ENCODE measurements at regions not wholly inside any gene's neighbourhood (a gene's known extent, or its start where the extent isn't known, plus 50 kb on each side); places are given as distances from the start of the nearest gene placed in this dataset.

- Histone ChIP-seq H3K4me1 (no peaks in the 10 kb centered on the region), H3K36me3 (no peaks in the 10 kb centered on the region), H3K9me3 (peaks cover 0 to 33% of the 10 kb centered on the region in 2 donors), H3K4me3 (no peak overlapping the region), H3K27ac (no peak overlapping the region), H3K27me3 (no peaks in the 10 kb centered on the region)
- intact Hi-C loops (cut with DNase I): no loop called here
- no peak for DNase-seq
- no peak for ATAC-seq
- TF ChIP-seq CTCF (IDR thresholded peaks at IDR 0.05): no peak
These were observed 159.8 kb downstream of the FSCB start for GRCh38 chr14:44347316-44347715.

GRCh38 chr14:44341116-44341515, 166.0 kb downstream of the FSCB start:
- no peak for TF ChIP-seq CTCF (IDR thresholded peaks at IDR 0.05)
- Histone ChIP-seq H3K4me3 (no peak overlapping the region), H3K4me1 (no peaks in the 10 kb centered on the region), H3K9me3 (peaks cover 0 to 3% of the 10 kb centered on the region in 2 donors), H3K27ac (no peak overlapping the region), H3K36me3 (no peaks in the 10 kb centered on the region), H3K27me3 (no peaks in the 10 kb centered on the region)
- DNase-seq: no peak
- no peak for ATAC-seq
- intact Hi-C loops (cut with DNase I): no loop called here

- no peaks in the 10 kb centered on the region for H3K36me3 ChIP-seq
- ATAC-seq: no peak
- no peak for TF ChIP-seq CTCF (IDR thresholded peaks at IDR 0.05)
- H3K27ac ChIP-seq: no peak overlapping the region
- intact Hi-C loops (cut with DNase I): no loop called here
- no peaks in the 10 kb centered on the region for H3K4me1 ChIP-seq
- no peak overlapping the region for H3K4me3 ChIP-seq
- DNase-seq: no peak
- H3K9me3 ChIP-seq: peaks cover 0 to 3% of the 10 kb centered on the region in 2 donors
- no peaks in the 10 kb centered on the region for H3K27me3 ChIP-seq
These were observed 167.2 kb downstream of the FSCB start for GRCh38 chr14:44339862-44340261.

- no peaks in the 10 kb centered on the region for H3K36me3 ChIP-seq
- H3K9me3 ChIP-seq: no peaks in the 10 kb centered on the region
- no peak for ATAC-seq
- TF ChIP-seq CTCF (IDR thresholded peaks at IDR 0.05): no peak
- H3K27ac ChIP-seq: no peak overlapping the region
- intact Hi-C loops (cut with DNase I): no loop called here
- no peak overlapping the region for H3K4me3 ChIP-seq
- no peaks in the 10 kb centered on the region for H3K27me3 ChIP-seq
- DNase-seq: no peak
- H3K4me1 ChIP-seq: no peaks in the 10 kb centered on the region
These were observed 167.9 kb downstream of the FSCB start for GRCh38 chr14:44339231-44339630.

- peaks cover 0 to 16% of the 10 kb centered on the region in 2 donors for H3K9me3 ChIP-seq
- no peak for DNase-seq
- ATAC-seq: no peak
- H3K27ac ChIP-seq: no peak overlapping the region
- no peak overlapping the region for H3K4me3 ChIP-seq
- TF ChIP-seq CTCF (IDR thresholded peaks at IDR 0.05): no peak
- H3K27me3 ChIP-seq: no peaks in the 10 kb centered on the region
- no peaks in the 10 kb centered on the region for H3K4me1 ChIP-seq
- no peaks in the 10 kb centered on the region for H3K36me3 ChIP-seq
- intact Hi-C loops (cut with DNase I): no loop called here
These were observed 189.7 kb downstream of the FSCB start for GRCh38 chr14:44317441-44317746.
